K562 (cell line): ENCODE measurements at regions not wholly inside any gene's neighbourhood (a gene's known extent, or its start where the extent isn't known, plus 50 kb on each side); places are given as distances from the start of the nearest gene placed in this dataset.

Source experiments
- CBX3 ChIP-seq, 2 experiments: IDR thresholded peaks; 1 replicate in 1 of 2; 2 replicates in 1 of 2; pipeline ENCODE4 v1.6.1; 2012; ENCODE audit warnings: inconsistent platforms in 2 of 2, low read length in 2 of 2, borderline replicate concordance in 1 of 2, control low read depth in 1 of 2
- MEF2A ChIP-seq: IDR thresholded peaks from 2 replicates; pipeline ENCODE4 v1.6.1; 2011; ENCODE audit warnings: low read depth, mild to moderate bottlenecking, low read length, moderate library complexity; ENCODE audit not compliant: control insufficient read depth
- NCOR1 ChIP-seq: fragments of 450-650 bp; IDR thresholded peaks from 2 replicates; pipeline ENCODE4 v1.6.1; 2016; ENCODE audit warnings: mild to moderate bottlenecking, moderate library complexity
- NR3C1 ChIP-seq: sonication (generic); formaldehyde crosslinking; IDR thresholded peaks from 2 replicates; pipeline ENCODE4 v1.8.1; 2022; ENCODE audit warnings: missing genetic modification reagents
- POLR2B ChIP-seq: fragments of 450-650 bp; IDR thresholded peaks from 2 replicates; pipeline ENCODE4 v1.6.1; 2018; ENCODE audit warnings: low read depth; ENCODE audit not compliant: partially characterized antibody
- RAD21 ChIP-seq, 2 experiments: fragments of 250-450 bp in 1 of 2; fragments of 450-650 bp in 1 of 2; sonication (Bioruptor Pico) in 1 of 2; formaldehyde crosslinking in 1 of 2; IDR thresholded peaks in 1 of 2; conservative IDR thresholded peaks in 1 of 2; 2 replicates each; pipeline versions ENCODE4 v1.4.0 to v1.8.0; 2020 to 2022; ENCODE audit warnings: mild to moderate bottlenecking in 2 of 2, moderate library complexity in 1 of 2
- TF ChIP-seq, protein P1 (sequence below), 2 experiments: fragments of 450-650 bp; formaldehyde crosslinking in 1 of 2; IDR thresholded peaks; 2 replicates each; pipeline versions ENCODE4 v1.4.0 to v1.6.1; 2014 to 2020; ENCODE audit warnings: mild to moderate bottlenecking in 2 of 2, borderline replicate concordance in 1 of 2, low read depth in 1 of 2

DNA sequence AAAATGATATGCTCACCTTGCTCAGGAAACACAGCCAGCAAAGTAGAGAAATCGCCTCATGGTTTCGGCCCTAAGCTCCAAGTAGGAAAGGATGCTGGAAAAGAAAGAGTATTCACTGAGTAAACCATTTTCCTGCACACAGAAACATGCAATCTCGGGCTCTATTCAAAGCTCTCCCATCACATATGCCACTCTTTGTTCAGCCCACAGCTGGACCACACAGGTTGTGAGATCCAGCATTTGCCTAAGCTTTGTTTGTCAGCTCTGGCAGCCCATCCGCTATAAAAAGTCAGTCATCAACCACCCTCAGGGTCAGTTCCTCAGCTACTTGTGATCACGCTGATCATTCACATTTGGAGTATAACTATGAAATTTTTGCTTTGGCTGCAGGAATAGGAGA lies 96.5 kb upstream of the SMARCA2 start:
- no peak for TF ChIP-seq NCOR1
- TF ChIP-seq, protein P1, sequence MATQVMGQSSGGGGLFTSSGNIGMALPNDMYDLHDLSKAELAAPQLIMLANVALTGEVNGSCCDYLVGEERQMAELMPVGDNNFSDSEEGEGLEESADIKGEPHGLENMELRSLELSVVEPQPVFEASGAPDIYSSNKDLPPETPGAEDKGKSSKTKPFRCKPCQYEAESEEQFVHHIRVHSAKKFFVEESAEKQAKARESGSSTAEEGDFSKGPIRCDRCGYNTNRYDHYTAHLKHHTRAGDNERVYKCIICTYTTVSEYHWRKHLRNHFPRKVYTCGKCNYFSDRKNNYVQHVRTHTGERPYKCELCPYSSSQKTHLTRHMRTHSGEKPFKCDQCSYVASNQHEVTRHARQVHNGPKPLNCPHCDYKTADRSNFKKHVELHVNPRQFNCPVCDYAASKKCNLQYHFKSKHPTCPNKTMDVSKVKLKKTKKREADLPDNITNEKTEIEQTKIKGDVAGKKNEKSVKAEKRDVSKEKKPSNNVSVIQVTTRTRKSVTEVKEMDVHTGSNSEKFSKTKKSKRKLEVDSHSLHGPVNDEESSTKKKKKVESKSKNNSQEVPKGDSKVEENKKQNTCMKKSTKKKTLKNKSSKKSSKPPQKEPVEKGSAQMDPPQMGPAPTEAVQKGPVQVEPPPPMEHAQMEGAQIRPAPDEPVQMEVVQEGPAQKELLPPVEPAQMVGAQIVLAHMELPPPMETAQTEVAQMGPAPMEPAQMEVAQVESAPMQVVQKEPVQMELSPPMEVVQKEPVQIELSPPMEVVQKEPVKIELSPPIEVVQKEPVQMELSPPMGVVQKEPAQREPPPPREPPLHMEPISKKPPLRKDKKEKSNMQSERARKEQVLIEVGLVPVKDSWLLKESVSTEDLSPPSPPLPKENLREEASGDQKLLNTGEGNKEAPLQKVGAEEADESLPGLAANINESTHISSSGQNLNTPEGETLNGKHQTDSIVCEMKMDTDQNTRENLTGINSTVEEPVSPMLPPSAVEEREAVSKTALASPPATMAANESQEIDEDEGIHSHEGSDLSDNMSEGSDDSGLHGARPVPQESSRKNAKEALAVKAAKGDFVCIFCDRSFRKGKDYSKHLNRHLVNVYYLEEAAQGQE (IDR thresholded peaks at IDR 0.05; ENCODE audit: borderline replicate concordance), result no peak
- TF ChIP-seq, protein P1 (CRISPR knock-in tag; IDR thresholded peaks at IDR 0.05; ENCODE audit: low read depth), result no peak
- TF ChIP-seq NR3C1 (CRISPR knock-in tag), result no peak
- TF ChIP-seq CBX3 (IDR thresholded peaks at IDR 0.05; ENCODE audit: borderline replicate concordance in 1 of 2, low read length in 2 of 2), result no peak
- TF ChIP-seq RAD21 (CRISPR knock-in tag; conservative IDR thresholded peaks at IDR 0.05 in 1 of 2, IDR thresholded peaks at IDR 0.05 in 1 of 2), result no peak
- no peak for TF ChIP-seq POLR2B
- TF ChIP-seq MEF2A, result no peak
